ENCODE measurements at regions not wholly inside any gene's neighbourhood (a gene's known extent, or its start where the extent isn't known, plus 50 kb on each side); places are given as distances from the start of the nearest gene placed in this dataset.

- TF ChIP-seq ESRRA (IDR thresholded peaks at IDR 0.05; ENCODE audit: borderline replicate concordance, low read length) (no peak), MAX (IDR thresholded peaks at IDR 0.05) (no peak), NFE2L2 (conservative IDR thresholded peaks at IDR 0.05; ENCODE audit: low read length) (no peak), RFX5 (IDR thresholded peaks at IDR 0.05) (no peak), CTCF (IDR thresholded peaks at IDR 0.05) (no peak)
Measured at GRCh38 chr20:63136296-63136695, 79.6 kb downstream of the YTHDF1 start.
